ENCODE measurements at regions not wholly inside any gene's neighbourhood (a gene's known extent, or its start where the extent isn't known, plus 50 kb on each side); places are given as distances from the start of the nearest gene placed in this dataset.

DNA sequence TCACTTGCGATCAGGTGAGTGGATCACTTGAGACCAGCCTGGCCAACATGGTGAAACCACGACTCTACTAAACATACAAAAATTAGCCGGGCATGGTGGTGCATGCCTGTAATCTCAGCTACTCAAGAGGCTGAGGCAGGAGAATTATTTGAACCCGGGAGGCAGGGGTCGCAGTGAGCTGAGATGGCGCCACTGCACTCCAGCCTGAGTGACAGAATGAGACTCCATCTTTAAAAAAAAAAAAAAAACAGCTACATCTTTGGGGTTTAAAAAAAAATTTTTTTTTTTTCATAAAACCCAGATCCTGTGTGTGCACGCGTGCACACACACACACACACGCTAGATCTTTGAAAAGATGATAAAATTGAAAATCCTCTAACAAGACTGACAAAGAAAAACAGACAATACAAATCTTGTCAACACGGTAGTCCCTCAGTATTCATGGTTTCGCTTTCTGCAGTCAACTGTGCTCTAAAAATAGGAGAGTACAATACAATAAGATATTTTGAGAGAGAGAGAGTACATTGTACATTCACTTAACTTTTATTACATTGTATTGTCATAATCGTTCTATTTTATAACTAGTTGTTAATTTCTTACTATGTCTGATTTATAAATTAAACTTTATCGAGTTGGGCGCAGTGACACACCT, 295.3 kb upstream of the RGS6 start:
- H3K27ac ChIP-seq, result no peak overlapping the region
- TF ChIP-seq, protein P1, sequence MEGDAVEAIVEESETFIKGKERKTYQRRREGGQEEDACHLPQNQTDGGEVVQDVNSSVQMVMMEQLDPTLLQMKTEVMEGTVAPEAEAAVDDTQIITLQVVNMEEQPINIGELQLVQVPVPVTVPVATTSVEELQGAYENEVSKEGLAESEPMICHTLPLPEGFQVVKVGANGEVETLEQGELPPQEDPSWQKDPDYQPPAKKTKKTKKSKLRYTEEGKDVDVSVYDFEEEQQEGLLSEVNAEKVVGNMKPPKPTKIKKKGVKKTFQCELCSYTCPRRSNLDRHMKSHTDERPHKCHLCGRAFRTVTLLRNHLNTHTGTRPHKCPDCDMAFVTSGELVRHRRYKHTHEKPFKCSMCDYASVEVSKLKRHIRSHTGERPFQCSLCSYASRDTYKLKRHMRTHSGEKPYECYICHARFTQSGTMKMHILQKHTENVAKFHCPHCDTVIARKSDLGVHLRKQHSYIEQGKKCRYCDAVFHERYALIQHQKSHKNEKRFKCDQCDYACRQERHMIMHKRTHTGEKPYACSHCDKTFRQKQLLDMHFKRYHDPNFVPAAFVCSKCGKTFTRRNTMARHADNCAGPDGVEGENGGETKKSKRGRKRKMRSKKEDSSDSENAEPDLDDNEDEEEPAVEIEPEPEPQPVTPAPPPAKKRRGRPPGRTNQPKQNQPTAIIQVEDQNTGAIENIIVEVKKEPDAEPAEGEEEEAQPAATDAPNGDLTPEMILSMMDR (conservative IDR thresholded peaks at IDR 0.05), result no peak

DNA sequence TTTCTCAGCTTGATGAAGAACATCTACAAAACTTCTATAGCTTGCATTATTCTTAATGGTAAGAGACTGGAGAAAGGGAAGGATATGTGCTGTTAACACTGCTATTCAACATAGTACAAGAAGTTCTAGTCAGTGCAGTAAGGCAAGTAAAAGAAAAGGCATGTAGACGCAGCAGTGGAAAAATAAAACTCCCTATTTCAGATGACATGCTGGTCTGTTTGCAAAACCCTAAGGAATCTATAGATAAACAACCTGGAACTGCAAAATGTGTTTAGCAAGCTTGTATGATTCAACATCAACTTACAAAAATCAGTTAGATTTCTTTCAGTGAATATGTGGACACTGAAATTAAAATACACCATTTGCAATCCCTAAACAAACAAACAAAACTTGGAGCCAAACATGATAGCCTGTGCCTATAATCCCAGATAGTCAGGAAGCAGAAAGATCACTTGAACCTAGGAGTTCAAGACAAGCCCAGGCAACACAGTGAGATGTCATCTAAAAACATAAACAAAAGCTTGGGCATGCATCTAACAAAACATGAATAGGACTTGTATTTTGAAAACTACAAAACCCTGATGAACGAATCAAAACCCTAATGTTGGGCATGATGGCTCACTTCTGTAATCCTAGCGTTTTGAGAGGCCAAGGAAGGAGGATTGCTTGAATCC, 293.6 kb upstream of the RGS6 start:
- TF ChIP-seq, protein P1 (conservative IDR thresholded peaks at IDR 0.05), result no peak
- no peak overlapping the region for H3K27ac ChIP-seq

DNA sequence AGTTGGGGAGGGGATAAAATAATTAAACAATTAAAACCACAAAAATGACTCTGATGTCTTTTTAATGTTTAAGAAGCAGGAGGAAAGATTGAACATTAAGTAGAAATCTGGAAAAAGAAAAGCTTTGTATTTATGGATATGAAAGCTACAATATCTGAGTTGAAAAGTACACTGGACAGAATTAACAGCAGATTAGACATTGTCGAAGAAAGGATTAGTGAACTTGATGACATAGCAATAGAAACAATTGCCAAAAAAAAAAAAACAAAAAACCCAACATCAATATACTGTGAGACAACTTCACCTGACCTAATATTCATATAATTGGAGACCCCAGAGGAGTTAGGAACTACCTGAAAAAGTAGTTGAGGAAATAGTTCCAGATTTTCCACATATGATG, 289.5 kb upstream of the RGS6 start:
- TF ChIP-seq, protein P1 (conservative IDR thresholded peaks at IDR 0.05), result no peak

DNA sequence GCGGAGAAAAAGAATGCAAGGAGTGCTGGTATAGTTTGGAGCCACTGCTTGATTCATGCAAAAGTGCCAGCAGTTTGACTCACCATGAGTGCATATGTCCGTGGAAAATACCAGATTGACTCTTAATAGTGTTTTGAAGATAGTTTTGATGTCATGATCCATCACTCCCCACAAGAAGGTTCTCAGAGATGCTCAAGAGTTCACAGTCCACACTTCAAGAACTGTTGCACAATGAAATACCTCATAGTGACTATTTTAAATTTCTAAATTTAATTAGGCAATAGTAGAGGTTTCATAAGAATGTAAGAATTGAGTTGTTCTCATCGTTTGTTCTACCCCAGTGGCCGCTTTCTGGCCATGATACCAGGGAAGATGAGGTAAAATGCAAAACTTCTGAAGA, 286.6 kb upstream of the RGS6 start:
- TF ChIP-seq, protein P1 (conservative IDR thresholded peaks at IDR 0.05), result no peak
- H3K27ac ChIP-seq, result no peak overlapping the region

More for the DNA sequence above, 289.5 kb upstream of the RGS6 start:
- H3K27ac ChIP-seq, result no peak overlapping the region

DNA sequence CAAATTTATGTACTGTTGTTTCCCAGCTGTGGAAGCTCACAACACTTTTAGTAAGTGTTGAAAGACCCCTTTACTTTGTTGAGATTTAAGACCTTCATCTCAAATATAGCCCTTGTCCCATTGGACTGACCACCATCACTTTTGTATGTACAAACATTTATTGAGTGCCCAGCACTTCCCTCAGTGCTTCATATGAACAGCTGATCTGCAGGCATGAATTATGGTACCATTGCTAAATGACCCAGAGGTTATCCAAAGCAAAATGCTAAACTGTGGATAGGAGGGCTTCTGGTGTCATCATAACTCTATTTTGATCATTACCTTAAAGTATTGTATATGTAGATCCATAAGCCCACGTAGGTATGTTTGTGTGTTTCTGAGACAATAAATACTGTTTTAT, 285.7 kb upstream of the RGS6 start:
- peak overlapping the region; percentile 71 for H3K27ac ChIP-seq

DNA sequence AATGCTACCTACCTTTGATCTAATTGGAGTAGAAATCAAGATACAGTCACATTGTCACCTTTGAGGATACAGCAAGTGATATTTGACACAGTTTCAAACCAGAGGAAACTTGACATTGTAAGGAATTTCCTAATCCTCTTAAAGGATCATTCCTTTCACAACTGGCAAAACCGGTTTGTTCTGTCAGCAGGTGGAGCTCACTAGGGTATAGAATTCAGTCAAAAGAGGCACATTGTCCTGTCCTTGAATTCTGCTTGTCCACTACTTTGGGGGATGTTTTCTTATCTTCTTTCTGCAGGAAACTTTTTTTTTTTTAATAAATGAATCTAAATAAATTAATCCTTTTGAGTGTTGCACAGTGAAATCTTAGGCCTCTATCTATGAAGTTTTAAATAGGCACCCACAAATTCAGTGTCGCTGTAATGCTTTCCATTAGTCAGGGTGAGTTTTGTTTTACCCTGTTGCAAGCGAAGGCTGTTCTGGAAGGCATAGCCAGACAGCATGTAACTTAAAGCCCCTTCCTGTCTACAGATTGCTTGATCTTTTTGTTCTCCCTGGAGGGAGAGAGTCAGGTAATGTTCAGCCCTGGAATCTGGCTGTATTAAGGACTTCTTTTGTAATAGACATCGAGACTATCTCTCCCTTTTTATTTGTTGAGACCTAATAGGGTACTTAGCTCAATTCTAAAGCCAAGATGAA, 285.0 kb upstream of the RGS6 start:
- peak overlapping the region; percentile 71 for H3K27ac ChIP-seq
- TF ChIP-seq, protein P1 (conservative IDR thresholded peaks at IDR 0.05), result no peak

More for the DNA sequence above, 285.7 kb upstream of the RGS6 start:
- TF ChIP-seq, protein P1 (conservative IDR thresholded peaks at IDR 0.05), result no peak

DNA sequence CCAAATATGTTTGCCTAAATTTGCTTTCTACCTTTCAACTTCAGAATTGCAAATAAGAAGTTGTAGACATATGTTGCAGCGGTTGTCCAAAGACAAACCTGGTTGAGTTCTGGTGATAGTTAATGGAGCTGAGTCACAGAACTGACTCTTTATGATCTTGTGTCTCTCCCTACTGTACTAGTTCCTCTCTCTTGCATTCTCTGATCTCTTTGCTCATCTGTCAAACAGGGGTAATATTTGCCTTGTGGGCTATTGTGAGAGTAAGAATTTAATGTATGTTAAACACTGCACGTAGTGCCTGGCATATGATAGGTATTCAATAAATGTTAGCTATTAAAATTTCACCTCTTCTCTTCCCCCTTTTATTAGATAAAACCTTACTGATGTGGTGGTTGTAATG, 283.5 kb upstream of the RGS6 start:
- TF ChIP-seq, protein P1 (conservative IDR thresholded peaks at IDR 0.05), result no peak
- no peak overlapping the region for H3K27ac ChIP-seq
